ENCODE measurements at regions not wholly inside any gene's neighbourhood (a gene's known extent, or its start where the extent isn't known, plus 50 kb on each side); places are given as distances from the start of the nearest gene placed in this dataset.

DNA sequence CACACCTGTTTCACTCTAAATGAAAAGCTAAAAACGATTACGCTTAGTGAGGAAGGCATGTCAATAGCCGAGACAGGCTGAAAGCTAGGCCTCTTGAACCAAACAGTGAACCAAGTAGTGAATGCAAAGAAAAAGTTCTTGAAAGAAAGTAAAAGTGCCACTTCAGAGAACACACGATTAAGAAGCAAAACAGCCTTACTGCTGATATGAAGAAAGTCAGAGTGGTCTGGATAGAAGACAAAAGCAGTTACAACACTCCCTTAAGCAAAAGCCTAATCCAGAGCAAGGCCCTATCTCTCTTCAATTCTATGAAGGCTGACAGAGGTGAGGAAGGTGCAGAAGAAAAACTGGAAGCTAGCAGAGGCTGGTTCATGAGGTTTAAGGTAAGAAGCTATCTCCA, 130.7 kb downstream of the SIPA1L2 start:
- in situ Hi-C loops (cut with HindIII; ENCODE audit: low pct_unique_long_range_greater_than_20kb, low sequenced_read_pairs) = no loop called here
- H3K27me3 ChIP-seq (ENCODE audit: control insufficient read depth, insufficient read depth, low read length) = no peaks in the 10 kb centered on the region
- ATAC-seq (no peak), DNase-seq (ENCODE audit: low read depth, low spot score) (no peak)
- no TSS peak for BruUV-seq (replicated peaks)
- intact Hi-C loops (cut with micrococcal nuclease; ENCODE audit: unreplicated experiment) = no loop called here
- no peaks in the 10 kb centered on the region for H3K36me3 ChIP-seq (ENCODE audit: control insufficient read depth, insufficient read depth, low read length)
- no peak for TF ChIP-seq POLR2AphosphoS5 (IDR thresholded peaks at IDR 0.05; ENCODE audit: low read depth, low read length)
- no peak for TF ChIP-seq SIN3A (IDR thresholded peaks at IDR 0.05; ENCODE audit: borderline replicate concordance, insufficient read depth, low read depth, low read length)
- TF ChIP-seq, protein P1, sequence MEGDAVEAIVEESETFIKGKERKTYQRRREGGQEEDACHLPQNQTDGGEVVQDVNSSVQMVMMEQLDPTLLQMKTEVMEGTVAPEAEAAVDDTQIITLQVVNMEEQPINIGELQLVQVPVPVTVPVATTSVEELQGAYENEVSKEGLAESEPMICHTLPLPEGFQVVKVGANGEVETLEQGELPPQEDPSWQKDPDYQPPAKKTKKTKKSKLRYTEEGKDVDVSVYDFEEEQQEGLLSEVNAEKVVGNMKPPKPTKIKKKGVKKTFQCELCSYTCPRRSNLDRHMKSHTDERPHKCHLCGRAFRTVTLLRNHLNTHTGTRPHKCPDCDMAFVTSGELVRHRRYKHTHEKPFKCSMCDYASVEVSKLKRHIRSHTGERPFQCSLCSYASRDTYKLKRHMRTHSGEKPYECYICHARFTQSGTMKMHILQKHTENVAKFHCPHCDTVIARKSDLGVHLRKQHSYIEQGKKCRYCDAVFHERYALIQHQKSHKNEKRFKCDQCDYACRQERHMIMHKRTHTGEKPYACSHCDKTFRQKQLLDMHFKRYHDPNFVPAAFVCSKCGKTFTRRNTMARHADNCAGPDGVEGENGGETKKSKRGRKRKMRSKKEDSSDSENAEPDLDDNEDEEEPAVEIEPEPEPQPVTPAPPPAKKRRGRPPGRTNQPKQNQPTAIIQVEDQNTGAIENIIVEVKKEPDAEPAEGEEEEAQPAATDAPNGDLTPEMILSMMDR (IDR thresholded peaks at IDR 0.05) = no peak
- TF ChIP-seq TCF7L2 (IDR thresholded peaks at IDR 0.05; ENCODE audit: low read depth, low read length) = no peak
- no peak for TF ChIP-seq REST (IDR thresholded peaks at IDR 0.05; ENCODE audit: insufficient read depth in 1 of 2, low read depth in 2 of 2, low read length in 1 of 2)
- no peaks in the 10 kb centered on the region for H3K4me1 ChIP-seq (ENCODE audit: control insufficient read depth, insufficient read depth, low read length)
- H3K27ac ChIP-seq (ENCODE audit: low read length) = no peak overlapping the region
- H3K9me3 ChIP-seq (ENCODE audit: control insufficient read depth, insufficient read depth, low read depth, low read length) = no peaks in the 10 kb centered on the region
- CTCF ChIA-PET = no interaction called here
- POLR2A ChIA-PET = no interaction called here
- H3K4me3 ChIP-seq (ENCODE audit: low read depth in 2 of 2, low read length in 2 of 2) = no peak overlapping the region

- Histone ChIP-seq H3K36me3 (ENCODE audit: control insufficient read depth, insufficient read depth, low read length) (no peaks in the 10 kb centered on the region), H3K27ac (ENCODE audit: low read length) (no peak overlapping the region), H3K4me1 (ENCODE audit: control insufficient read depth, insufficient read depth, low read length) (no peaks in the 10 kb centered on the region), H3K27me3 (ENCODE audit: control insufficient read depth, insufficient read depth, low read length) (no peaks in the 10 kb centered on the region), H3K9me3 (ENCODE audit: control insufficient read depth, insufficient read depth, low read depth, low read length) (no peaks in the 10 kb centered on the region), H3K4me3 (ENCODE audit: low read depth in 2 of 2, low read length in 2 of 2) (no peak overlapping the region)
- no peak for ATAC-seq
- in situ Hi-C loops (cut with HindIII; ENCODE audit: low pct_unique_long_range_greater_than_20kb, low sequenced_read_pairs) = no loop called here
- ChIA-PET POLR2A (no interaction called here), CTCF (no interaction called here)
- intact Hi-C loops (cut with micrococcal nuclease; ENCODE audit: unreplicated experiment) = no loop called here
- BruUV-seq (replicated peaks) = no TSS peak
- no peak for DNase-seq (ENCODE audit: low read depth, low spot score)
- no peak for TF ChIP-seq TCF7L2 (IDR thresholded peaks at IDR 0.05; ENCODE audit: low read depth, low read length)
- TF ChIP-seq POLR2AphosphoS5 (IDR thresholded peaks at IDR 0.05; ENCODE audit: low read depth, low read length) = no peak
- TF ChIP-seq, protein P1 (IDR thresholded peaks at IDR 0.05) = no peak
- no peak for TF ChIP-seq SIN3A (IDR thresholded peaks at IDR 0.05; ENCODE audit: borderline replicate concordance, insufficient read depth, low read depth, low read length)
- TF ChIP-seq REST (IDR thresholded peaks at IDR 0.05; ENCODE audit: insufficient read depth in 1 of 2, low read depth in 2 of 2, low read length in 1 of 2) = no peak
Observed at GRCh38 chr1:232493869-232494268, 136.1 kb downstream of the SIPA1L2 start.
